HEK293 (cell line): ENCODE measurements at regions not wholly inside any gene's neighbourhood (a gene's known extent, or its start where the extent isn't known, plus 50 kb on each side); places are given as distances from the start of the nearest gene placed in this dataset.

Source experiments
- CTCF ChIA-PET: fragments of 350-600 bp; formaldehyde crosslinking; extraction: SDS; loops from one replicate; lab custom pipeline; 2021; ENCODE audit warnings: antibody characterized with exemption; lab: Yijun Ruan, JAX
- POLR2A ChIA-PET: fragments of 300-600 bp; formaldehyde crosslinking; extraction: SDS; loops from one replicate; lab custom pipeline; 2020; ENCODE audit warnings: antibody characterized with exemption, inconsistent platforms; lab: Yijun Ruan, JAX
- H3K27ac ChIP-seq: fragments of 200-500 bp; sonication (Bioruptor generic); 2 replicates; pipeline ENCODE4 v1.5.1; 2014; ENCODE audit warnings: low read depth, low read length, control low read depth, inconsistent platforms; ENCODE audit errors: extremely low read depth
- H3K36me3 ChIP-seq, 2 experiments: fragments of 200-500 bp in 1 of 2; sonication (Bioruptor generic) in 1 of 2; 1 replicate in 1 of 2; 2 replicates in 1 of 2; pipeline ENCODE4 v1.5.1; 2014 to 2017; ENCODE audit warnings: inconsistent platforms in 2 of 2, low read length in 2 of 2; ENCODE audit not compliant: control insufficient read depth in 2 of 2, insufficient read depth in 1 of 2
- H3K4me1 ChIP-seq: fragments of 200-500 bp; sonication (Bioruptor generic); 2 replicates; pipeline ENCODE4 v1.5.1; 2014; ENCODE audit warnings: mild to moderate bottlenecking, low read length, inconsistent platforms; ENCODE audit not compliant: control insufficient read depth, insufficient read depth
- H3K4me3 ChIP-seq: 2 replicates; pipeline ENCODE4 v1.5.1; 2011; ENCODE audit warnings: low read depth, mild to moderate bottlenecking, control low read depth, low read length, moderate library complexity
- H3K9me3 ChIP-seq: fragments of 200-500 bp; sonication (Bioruptor generic); 2 replicates; pipeline ENCODE4 v1.5.1; 2014; ENCODE audit warnings: low read depth, low read length, inconsistent platforms; ENCODE audit not compliant: control insufficient read depth, insufficient read depth
- FEZF1 ChIP-seq: fragments of 450-650 bp; formaldehyde crosslinking; IDR thresholded peaks from 2 replicates; pipeline ENCODE4 v1.5.1; 2016; ENCODE audit warnings: missing biosample characterization, missing genetic modification characterization
- GLI4 ChIP-seq: fragments of 450-650 bp; formaldehyde crosslinking; IDR thresholded peaks from 2 replicates; pipeline ENCODE4 v1.5.1; 2016; ENCODE audit warnings: missing biosample characterization, missing genetic modification characterization
- HOXC10 ChIP-seq: sonication (generic); formaldehyde crosslinking; IDR thresholded peaks from 2 replicates; pipeline ENCODE4 v1.8.1; 2023; ENCODE audit warnings: mild to moderate bottlenecking, missing genetic modification reagents
- KLF9 ChIP-seq: fragments of 450-650 bp; formaldehyde crosslinking; IDR thresholded peaks from 2 replicates; pipeline ENCODE4 v1.5.1; 2016; ENCODE audit warnings: missing biosample characterization, missing genetic modification characterization, low read depth
- ZIC2 ChIP-seq: fragments of 450-650 bp; formaldehyde crosslinking; IDR thresholded peaks from 2 replicates; pipeline ENCODE4 v1.5.1; 2016; ENCODE audit warnings: missing biosample characterization, missing genetic modification characterization
- ZNF112 ChIP-seq: fragments of 450-650 bp; formaldehyde crosslinking; IDR thresholded peaks from 2 replicates; pipeline ENCODE4 v1.5.0; 2017; ENCODE audit warnings: missing biosample characterization, missing genetic modification characterization
- ZNF169 ChIP-seq: fragments of 450-650 bp; formaldehyde crosslinking; IDR thresholded peaks from 2 replicates; pipeline ENCODE4 v1.5.1; 2016; ENCODE audit warnings: missing biosample characterization, missing genetic modification characterization
- ZNF311 ChIP-seq: fragments of 450-650 bp; formaldehyde crosslinking; IDR thresholded peaks from 2 replicates; pipeline ENCODE4 v1.5.1; 2017; ENCODE audit warnings: missing biosample characterization, missing genetic modification characterization, borderline replicate concordance
- ZNF324 ChIP-seq: fragments of 450-650 bp; formaldehyde crosslinking; IDR thresholded peaks from 2 replicates; pipeline ENCODE4 v1.5.1; 2016; ENCODE audit warnings: missing biosample characterization, missing genetic modification characterization
- ZNF366 ChIP-seq: fragments of 450-650 bp; formaldehyde crosslinking; conservative IDR thresholded peaks from 2 replicates; pipeline ENCODE4 v1.5.1; 2016; ENCODE audit warnings: missing biosample characterization, missing genetic modification characterization
- ZNF555 ChIP-seq: fragments of 450-650 bp; formaldehyde crosslinking; conservative IDR thresholded peaks from 2 replicates; pipeline ENCODE4 v1.5.1; 2017; ENCODE audit warnings: missing biosample characterization, mild to moderate bottlenecking, missing genetic modification characterization, inconsistent platforms
- ZNF623 ChIP-seq: fragments of 450-650 bp; formaldehyde crosslinking; IDR thresholded peaks from 2 replicates; pipeline ENCODE4 v1.5.1; 2016; ENCODE audit warnings: missing biosample characterization, missing genetic modification characterization
- ZNF626 ChIP-seq: fragments of 450-650 bp; sonication (Bioruptor Pico); formaldehyde crosslinking; IDR thresholded peaks from 2 replicates; pipeline ENCODE4 v1.5.1; 2018; ENCODE audit warnings: missing biosample characterization, missing genetic modification characterization, inconsistent platforms
- ZNF664 ChIP-seq: fragments of 450-650 bp; formaldehyde crosslinking; IDR thresholded peaks from 2 replicates; pipeline ENCODE4 v1.5.1; 2016; ENCODE audit warnings: missing biosample characterization, missing genetic modification characterization
- ZNF837 ChIP-seq: fragments of 450-650 bp; formaldehyde crosslinking; IDR thresholded peaks from 2 replicates; pipeline ENCODE4 v1.5.1; 2016; ENCODE audit warnings: missing biosample characterization, missing genetic modification characterization
- TF ChIP-seq, protein P1 (sequence below): fragments of 450-650 bp; formaldehyde crosslinking; IDR thresholded peaks from 2 replicates; pipeline ENCODE4 v1.5.1; 2016; ENCODE audit warnings: missing biosample characterization, missing genetic modification characterization
- TF ChIP-seq, protein P2 (sequence below): fragments of 450-650 bp; formaldehyde crosslinking; IDR thresholded peaks from 2 replicates; pipeline ENCODE4 v1.5.1; 2016; ENCODE audit warnings: missing biosample characterization, missing genetic modification characterization
- TF ChIP-seq, protein P3 (sequence below): fragments of 450-650 bp; IDR thresholded peaks from 2 replicates; pipeline ENCODE4 v1.5.1; 2018; ENCODE audit warnings: missing biosample characterization, missing genetic modification characterization
- TF ChIP-seq, protein P4 (sequence below): sonication (generic); formaldehyde crosslinking; IDR thresholded peaks from 2 replicates; pipeline ENCODE4 v1.8.1; 2022; ENCODE audit warnings: mild to moderate bottlenecking, moderate library complexity, missing genetic modification reagents
- TF ChIP-seq, protein P5 (sequence below): fragments of 450-650 bp; formaldehyde crosslinking; IDR thresholded peaks from 2 replicates; pipeline ENCODE4 v1.5.1; 2016; ENCODE audit warnings: missing biosample characterization, missing genetic modification characterization
- TF ChIP-seq, protein P6 (sequence below): fragments of 450-650 bp; formaldehyde crosslinking; IDR thresholded peaks from 2 replicates; pipeline ENCODE4 v1.5.1; 2016; ENCODE audit warnings: missing biosample characterization, missing genetic modification characterization

DNA sequence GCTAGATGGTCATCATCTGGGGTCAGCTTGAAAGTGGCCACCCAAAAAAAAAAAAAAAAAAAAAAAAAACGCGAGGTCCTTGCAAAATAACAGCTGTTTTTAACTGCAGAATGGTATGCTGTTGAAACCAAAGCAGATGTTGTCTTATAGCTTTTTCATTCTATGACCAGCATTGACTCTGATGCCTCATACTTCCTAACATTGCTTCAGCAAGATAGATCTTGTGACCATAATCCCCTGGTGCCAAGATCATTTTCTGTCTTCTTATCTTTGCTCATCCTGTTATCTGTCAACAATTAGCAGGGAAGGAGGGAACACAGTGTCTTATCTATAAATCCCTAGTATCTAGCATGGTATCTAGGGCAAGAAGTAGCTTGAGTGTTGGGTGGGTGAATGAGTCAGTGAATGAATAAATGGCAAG lies 181.5 kb downstream of the PLPP3 start (continued):
- TF ChIP-seq ZNF626 (no peak), ZNF555 (tag by site-specific recombination) (no peak), FEZF1 (tag by site-specific recombination) (peak; percentile 34; the same call in 1 of the 2 replicates), ZNF112 (tag by site-specific recombination) (no peak), HOXC10 (CRISPR knock-in tag) (no peak), ZNF169 (tag by site-specific recombination) (no peak), ZNF623 (tag by site-specific recombination) (no peak)

DNA sequence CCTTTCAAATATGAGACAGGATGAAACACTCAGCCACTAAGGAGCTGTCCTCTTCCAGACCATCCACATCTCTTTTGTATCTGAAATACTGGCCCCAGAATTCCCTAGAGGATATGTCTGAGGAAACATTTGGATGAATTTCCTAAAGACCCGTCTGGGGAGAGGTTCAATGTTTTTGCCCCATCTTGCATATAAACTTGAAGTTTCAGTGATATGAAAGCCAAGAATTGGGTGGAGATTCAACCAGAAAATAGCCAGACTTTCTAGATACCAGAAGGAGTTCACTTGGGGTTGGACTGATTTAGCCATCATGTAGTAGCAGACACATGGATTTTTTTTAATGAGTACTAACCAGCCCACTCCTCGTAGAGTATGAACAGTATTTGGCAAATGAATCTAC lies 182.0 kb downstream of the PLPP3 start:
- Histone ChIP-seq H3K36me3 (no peaks in the 10 kb centered on the region), H3K9me3 (no peaks in the 10 kb centered on the region), H3K4me1 (no peaks in the 10 kb centered on the region), H3K4me3 (no peak overlapping the region), H3K27ac (no peak overlapping the region)
- CTCF ChIA-PET: interaction anchor here (0.6 to 1.1 kb wide), 2 partner anchors 180 to 680 kb away, joined by 3 to 4 read pairs; no protein-coding TSS in a partner anchor
- POLR2A ChIA-PET: interaction anchor here (0.6 kb wide), 1 partner anchor 189 kb away, joined by 6 read pairs; no protein-coding TSS in a partner anchor
- TF ChIP-seq, protein P1, sequence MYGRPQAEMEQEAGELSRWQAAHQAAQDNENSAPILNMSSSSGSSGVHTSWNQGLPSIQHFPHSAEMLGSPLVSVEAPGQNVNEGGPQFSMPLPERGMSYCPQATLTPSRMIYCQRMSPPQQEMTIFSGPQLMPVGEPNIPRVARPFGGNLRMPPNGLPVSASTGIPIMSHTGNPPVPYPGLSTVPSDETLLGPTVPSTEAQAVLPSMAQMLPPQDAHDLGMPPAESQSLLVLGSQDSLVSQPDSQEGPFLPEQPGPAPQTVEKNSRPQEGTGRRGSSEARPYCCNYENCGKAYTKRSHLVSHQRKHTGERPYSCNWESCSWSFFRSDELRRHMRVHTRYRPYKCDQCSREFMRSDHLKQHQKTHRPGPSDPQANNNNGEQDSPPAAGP: no peak
- TF ChIP-seq, protein P2, sequence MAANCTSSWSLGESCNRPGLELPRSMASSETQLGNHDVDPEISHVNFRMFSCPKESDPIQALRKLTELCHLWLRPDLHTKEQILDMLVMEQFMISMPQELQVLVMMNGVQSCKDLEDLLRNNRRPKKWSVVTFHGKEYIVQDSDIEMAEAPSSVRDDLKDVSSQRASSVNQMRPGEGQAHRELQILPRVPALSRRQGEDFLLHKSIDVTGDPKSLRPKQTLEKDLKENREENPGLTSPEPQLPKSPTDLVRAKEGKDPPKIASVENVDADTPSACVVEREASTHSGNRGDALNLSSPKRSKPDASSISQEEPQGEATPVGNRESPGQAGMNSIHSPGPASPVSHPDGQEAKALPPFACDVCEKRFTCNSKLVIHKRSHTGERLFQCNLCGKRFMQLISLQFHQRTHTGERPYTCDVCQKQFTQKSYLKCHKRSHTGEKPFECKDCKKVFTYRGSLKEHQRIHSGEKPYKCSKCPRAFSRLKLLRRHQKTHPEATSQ (tag by site-specific recombination): no peak
- TF ChIP-seq, protein P3, sequence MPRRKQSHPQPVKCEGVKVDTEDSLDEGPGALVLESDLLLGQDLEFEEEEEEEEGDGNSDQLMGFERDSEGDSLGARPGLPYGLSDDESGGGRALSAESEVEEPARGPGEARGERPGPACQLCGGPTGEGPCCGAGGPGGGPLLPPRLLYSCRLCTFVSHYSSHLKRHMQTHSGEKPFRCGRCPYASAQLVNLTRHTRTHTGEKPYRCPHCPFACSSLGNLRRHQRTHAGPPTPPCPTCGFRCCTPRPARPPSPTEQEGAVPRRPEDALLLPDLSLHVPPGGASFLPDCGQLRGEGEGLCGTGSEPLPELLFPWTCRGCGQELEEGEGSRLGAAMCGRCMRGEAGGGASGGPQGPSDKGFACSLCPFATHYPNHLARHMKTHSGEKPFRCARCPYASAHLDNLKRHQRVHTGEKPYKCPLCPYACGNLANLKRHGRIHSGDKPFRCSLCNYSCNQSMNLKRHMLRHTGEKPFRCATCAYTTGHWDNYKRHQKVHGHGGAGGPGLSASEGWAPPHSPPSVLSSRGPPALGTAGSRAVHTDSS (tag by site-specific recombination): no peak
- no peak for TF ChIP-seq ZNF626
- TF ChIP-seq ZNF366: no peak
- TF ChIP-seq GLI4: no peak
- TF ChIP-seq ZIC2: no peak
- TF ChIP-seq, protein P4, sequence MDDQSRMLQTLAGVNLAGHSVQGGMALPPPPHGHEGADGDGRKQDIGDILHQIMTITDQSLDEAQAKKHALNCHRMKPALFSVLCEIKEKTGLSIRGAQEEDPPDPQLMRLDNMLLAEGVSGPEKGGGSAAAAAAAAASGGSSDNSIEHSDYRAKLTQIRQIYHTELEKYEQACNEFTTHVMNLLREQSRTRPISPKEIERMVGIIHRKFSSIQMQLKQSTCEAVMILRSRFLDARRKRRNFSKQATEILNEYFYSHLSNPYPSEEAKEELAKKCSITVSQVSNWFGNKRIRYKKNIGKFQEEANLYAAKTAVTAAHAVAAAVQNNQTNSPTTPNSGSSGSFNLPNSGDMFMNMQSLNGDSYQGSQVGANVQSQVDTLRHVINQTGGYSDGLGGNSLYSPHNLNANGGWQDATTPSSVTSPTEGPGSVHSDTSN (CRISPR knock-in tag): no peak
- TF ChIP-seq ZNF324 (tag by site-specific recombination): no peak
- no peak for TF ChIP-seq ZNF837 (tag by site-specific recombination)
- TF ChIP-seq ZNF555 (tag by site-specific recombination): no peak
- TF ChIP-seq KLF9 (tag by site-specific recombination): no peak
- TF ChIP-seq, protein P5, sequence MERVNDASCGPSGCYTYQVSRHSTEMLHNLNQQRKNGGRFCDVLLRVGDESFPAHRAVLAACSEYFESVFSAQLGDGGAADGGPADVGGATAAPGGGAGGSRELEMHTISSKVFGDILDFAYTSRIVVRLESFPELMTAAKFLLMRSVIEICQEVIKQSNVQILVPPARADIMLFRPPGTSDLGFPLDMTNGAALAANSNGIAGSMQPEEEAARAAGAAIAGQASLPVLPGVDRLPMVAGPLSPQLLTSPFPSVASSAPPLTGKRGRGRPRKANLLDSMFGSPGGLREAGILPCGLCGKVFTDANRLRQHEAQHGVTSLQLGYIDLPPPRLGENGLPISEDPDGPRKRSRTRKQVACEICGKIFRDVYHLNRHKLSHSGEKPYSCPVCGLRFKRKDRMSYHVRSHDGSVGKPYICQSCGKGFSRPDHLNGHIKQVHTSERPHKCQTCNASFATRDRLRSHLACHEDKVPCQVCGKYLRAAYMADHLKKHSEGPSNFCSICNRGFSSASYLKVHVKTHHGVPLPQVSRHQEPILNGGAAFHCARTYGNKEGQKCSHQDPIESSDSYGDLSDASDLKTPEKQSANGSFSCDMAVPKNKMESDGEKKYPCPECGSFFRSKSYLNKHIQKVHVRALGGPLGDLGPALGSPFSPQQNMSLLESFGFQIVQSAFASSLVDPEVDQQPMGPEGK: no peak
- TF ChIP-seq ZNF664: no peak
- no peak for TF ChIP-seq ZNF311 (tag by site-specific recombination)
- no peak for TF ChIP-seq ZNF623 (tag by site-specific recombination)
- TF ChIP-seq, protein P6, sequence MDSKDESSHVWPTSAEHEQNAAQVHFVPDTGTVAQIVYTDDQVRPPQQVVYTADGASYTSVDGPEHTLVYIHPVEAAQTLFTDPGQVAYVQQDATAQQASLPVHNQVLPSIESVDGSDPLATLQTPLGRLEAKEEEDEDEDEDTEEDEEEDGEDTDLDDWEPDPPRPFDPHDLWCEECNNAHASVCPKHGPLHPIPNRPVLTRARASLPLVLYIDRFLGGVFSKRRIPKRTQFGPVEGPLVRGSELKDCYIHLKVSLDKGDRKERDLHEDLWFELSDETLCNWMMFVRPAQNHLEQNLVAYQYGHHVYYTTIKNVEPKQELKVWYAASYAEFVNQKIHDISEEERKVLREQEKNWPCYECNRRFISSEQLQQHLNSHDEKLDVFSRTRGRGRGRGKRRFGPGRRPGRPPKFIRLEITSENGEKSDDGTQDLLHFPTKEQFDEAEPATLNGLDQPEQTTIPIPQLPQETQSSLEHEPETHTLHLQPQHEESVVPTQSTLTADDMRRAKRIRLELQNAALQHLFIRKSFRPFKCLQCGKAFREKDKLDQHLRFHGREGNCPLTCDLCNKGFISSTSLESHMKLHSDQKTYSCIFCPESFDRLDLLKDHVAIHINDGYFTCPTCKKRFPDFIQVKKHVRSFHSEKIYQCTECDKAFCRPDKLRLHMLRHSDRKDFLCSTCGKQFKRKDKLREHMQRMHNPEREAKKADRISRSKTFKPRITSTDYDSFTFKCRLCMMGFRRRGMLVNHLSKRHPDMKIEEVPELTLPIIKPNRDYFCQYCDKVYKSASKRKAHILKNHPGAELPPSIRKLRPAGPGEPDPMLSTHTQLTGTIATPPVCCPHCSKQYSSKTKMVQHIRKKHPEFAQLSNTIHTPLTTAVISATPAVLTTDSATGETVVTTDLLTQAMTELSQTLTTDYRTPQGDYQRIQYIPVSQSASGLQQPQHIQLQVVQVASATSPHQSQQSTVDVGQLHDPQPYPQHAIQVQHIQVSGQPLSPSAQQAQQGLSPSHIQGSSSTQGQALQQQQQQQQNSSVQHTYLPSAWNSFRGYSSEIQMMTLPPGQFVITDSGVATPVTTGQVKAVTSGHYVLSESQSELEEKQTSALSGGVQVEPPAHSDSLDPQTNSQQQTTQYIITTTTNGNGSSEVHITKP (tag by site-specific recombination): no peak
